NCI-H1417 (cell line): ENCODE measurements at regions not wholly inside any gene's neighbourhood (a gene's known extent, or its start where the extent isn't known, plus 50 kb on each side); places are given as distances from the start of the nearest gene placed in this dataset.

Source experiments
- DNase-seq, 3 experiments: peaks; one replicate each; lab custom pipeline; 2025; lab: John Stamatoyannopoulos, UW

DNA sequence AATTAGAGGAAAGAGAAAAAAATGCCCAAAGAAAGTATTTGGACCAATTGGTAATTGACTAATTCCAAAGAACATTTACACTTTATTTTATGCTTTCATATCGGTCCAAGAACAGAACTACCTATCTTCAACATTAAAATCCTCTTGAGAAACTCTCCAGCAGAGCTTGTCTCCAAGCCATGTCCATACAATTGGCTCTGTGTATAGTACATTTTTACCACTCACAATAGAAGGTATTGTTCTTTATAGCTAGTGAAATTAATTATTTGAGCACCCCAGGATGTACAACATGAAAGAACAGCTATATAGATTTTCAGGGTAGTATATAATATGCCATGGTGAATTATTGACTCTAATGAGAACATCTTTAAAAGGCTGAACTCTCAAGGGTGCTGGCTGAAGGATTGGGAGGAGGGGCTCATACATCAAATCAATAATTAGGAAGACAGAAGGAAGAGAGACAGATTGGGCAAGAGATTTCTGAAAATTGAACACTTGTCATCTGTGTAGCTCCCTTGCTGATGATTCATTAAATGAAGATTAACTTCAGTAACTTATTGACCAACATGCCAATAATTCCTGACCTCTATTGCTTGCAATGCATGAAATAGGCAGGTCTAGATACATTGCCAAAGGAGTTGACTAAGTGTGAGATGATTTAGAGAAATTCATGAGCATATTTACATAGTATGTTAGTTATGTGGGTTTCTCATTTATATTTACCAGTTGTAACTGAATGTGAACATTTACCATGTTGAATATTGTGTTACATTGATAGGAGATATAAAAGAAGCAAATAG lies 249.7 kb downstream of the MTERF1 start:
- DNase-seq: peak in 1 of 3 experiments; percentile 43

DNA sequence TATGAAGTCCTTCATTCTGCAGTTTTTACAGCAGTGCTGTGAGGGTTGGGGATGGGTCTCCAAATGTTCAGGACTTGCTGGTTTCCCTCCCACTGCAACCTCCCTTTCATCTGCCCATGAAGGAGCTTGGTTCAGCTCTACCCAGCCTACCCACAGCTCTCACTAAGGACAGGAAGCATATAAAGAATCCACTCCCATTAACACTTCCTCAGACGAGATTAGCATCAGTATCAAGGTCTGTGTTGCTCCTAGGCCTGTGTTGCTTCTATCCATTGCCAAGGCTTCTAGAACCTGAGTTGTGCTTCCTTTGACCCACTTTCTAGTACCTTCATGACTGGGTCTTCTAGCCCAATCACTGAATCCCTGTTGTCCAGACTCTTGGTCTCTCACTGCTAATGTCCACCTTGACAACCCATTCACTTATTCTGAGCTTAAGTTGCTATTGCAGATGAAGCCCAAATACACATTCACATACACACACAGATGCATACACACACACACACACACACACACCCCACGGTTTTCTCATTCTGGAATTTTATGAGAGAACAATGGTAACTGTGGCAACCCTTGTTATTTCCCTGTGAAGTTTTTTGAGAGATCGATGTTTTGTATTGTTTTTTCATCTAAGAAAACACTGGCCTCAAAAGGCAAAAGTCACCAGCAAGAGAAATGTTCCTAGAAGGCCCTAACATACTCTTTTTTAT lies 248.1 kb downstream of the MTERF1 start:
- peak in 1 of 3 experiments; percentile 56 for DNase-seq

DNA sequence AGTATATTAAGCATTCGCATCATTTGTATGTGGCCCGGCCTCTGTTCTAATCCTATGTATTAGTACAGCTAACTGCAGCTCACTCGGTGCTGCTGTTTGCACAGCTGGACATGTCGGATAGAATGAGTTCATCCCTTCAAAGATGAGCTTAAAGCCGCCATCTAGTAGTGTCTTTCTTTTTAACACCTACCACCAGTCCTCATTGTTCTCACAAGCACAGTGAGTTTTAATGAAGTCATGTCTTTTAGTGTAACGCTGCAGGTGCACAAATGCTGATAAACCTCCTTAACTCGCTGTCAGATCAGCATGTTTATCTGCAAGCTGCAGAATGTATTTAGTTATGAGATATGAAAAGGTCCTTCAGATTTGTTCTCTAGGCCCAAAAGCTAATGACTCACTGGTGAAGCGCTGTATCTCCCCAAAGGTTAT lies 247.5 kb downstream of the MTERF1 start:
- DNase-seq: peak; percentile 12 to 73 (median 40)

GRCh38 chr7:91634485-91635177 lies 245.9 kb downstream of the MTERF1 start:
- peak; percentile 89 to 99 (median 93) for DNase-seq

DNA sequence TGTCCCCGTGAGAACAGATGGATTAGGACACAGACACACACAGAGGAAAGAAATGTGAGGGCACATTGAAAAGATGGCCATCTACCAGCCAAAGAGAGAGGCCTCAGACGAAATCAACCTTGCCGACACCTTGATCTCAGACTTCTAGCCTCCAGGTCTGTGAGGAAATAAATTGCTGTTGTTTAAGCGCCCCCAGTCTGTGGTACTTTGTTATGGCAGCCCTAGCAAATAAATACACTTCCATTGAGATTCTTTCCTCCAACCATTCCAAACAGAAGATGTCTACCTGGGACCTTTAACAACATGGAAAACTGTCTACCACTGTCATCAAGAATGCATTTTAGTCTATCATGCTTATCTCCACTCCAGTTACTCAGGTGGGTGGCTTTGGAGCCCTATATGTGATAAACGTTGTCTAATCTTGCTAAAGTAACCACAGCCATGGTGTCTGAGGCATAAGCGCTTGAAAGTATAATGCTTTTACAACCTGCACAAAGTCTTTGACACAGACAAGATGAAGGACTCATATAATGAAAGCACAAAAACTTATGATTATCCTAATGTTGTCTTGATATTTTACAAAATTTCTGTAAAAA lies 244.3 kb downstream of the MTERF1 start:
- DNase-seq: peak in 1 of 3 experiments; percentile 19

DNA sequence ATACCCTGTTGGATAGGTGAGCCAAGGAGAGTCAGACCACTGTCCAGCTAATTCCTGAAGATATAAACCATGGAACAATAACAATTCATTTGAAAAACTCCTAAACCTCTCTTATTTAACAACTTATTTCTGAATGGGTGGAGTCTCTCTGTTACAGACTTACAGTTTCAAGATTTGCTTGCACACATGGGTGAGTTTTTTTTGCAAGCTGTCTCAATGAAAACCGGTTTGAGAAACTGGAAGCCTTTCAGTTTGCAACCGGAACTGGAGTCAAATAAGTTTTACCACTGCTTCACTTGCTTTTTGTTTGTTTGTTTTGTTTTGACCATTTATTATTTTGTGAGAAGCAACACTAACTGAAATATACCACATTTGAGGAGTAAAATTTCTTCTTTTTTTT lies 243.8 kb downstream of the MTERF1 start:
- no peak for DNase-seq

- DNase-seq: no peak
These were observed 236.2 kb downstream of the MTERF1 start for GRCh38 chr7:91644256-91644655.

DNA sequence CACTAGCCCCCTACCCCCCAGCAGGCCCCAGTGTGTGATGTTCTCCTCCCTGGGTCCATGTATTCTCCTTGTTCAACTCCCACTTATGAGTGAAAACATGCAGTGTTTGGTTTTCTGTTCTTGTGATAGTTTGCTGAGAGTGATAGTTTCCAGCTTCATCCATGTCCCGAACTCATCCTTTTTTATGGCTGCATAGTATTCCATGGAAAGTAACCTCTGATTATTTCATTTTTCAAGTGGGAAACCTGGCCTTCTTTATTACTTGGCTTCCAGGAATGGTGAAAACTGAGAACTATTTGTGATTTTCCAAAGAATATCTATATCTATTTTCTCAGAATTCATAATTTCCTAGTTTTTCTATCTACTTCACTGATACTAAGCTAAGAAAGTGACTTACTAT lies 235.0 kb downstream of the MTERF1 start:
- no peak for DNase-seq

- no peak for DNase-seq
These were observed 228.5 kb downstream of the MTERF1 start for GRCh38 chr7:91651986-91652385.

- no peak for DNase-seq
These were observed 227.2 kb downstream of the MTERF1 start for GRCh38 chr7:91653286-91653685.

DNA sequence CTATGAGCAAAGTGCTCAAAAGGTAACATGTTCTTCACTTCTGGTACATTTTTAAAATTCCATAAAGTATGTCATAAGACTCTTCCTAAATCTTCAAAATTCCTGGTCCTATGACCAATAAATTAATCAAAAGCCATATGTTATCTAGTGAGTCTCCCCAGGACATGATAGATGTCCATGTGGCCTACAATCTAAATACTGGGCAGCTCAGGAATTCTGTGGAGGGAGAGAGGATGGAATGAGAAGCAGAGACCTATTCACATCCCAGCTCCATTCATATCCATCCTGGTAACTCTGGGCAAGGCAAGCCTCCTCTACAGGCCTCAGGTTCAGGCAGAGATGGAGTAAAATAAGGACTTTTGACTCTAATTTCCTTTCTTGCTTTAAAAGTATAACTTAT lies 224.8 kb downstream of the MTERF1 start:
- no peak for DNase-seq

DNA sequence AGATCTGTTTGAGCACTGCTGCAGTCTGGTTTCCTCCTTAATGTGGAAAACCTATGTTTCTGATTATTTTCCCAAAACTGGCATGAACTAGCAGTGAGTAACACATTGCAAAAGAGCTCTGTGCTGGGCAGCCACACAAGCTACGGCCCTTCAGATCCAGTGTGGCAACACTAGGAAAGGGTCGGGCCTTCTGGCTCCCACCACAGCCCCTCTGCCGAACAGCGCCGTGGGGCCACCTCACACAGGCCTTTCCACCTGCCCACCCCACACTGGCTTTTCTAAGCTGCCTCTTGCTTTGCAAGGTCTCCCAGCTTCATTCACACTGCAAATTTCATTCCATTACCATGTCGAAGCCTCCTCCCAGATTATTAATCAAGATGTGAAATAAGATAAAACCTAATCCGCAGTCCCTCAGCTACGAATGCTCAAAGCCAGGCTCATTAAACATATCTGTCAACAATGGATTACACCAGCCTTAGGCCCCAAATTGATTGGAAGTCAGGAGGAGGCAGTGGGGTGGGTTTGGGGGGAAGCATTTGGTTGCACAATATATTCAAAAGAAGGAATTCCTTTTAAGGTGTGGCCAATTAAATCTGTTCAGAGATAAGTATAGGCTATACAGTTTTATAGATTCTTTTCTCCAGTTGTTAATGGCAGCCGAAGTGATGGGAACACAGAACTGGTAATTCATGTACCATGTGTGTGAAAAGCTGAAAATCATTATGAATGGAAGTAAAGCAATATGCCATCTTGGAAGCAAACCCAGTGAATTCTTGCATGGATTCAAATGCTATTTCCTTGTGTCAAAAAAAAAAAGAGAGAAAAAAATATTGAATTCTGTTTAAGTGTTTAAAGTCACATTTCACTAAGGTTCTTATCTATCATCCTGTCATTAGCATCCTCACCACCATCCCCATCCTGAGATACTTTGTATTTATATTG lies 223.7 kb downstream of the MTERF1 start:
- no peak for DNase-seq

GRCh38 chr7:91657483-91658071 lies 222.9 kb downstream of the MTERF1 start:
- DNase-seq: no peak

DNA sequence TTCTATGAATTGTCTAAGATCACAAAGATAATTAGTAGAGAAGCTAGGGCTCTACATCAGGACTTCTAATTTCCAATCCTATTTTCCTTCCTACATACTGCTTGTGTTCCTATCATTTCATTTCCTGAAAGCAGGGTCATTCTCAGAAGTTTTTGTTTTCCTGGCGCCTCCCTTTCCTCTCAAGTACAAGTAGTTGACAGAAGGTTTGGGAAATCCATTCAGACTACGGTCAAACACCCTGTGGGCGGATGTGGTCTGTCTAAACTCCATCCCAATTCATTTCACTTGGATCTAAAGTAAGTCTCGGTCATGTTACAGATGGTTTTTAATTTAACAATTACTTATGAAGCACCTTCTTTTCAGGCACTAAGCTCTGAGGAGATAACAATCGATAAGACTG lies 221.4 kb downstream of the MTERF1 start:
- DNase-seq: no peak

- DNase-seq: no peak
These were observed 219.7 kb downstream of the MTERF1 start for GRCh38 chr7:91660734-91661356.

DNA sequence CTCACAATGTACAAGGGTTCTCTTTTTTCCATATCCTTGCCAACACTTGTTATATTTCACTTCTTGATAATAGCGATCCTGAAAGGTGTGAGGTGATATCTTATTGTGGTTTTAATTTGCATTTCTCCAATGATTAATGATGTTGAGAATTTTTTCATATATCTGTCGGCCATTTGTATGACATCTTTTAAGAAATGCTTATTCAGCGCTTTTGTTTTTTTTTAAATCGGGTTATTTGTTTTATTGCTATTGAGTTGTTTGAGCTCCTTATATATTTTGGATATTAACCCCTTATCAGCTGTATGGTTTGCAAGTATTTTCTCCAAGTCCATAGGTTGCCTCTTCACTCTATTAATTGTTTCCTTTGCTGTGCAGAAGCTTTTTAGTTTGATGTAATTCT lies 218.8 kb downstream of the MTERF1 start:
- DNase-seq: no peak

DNA sequence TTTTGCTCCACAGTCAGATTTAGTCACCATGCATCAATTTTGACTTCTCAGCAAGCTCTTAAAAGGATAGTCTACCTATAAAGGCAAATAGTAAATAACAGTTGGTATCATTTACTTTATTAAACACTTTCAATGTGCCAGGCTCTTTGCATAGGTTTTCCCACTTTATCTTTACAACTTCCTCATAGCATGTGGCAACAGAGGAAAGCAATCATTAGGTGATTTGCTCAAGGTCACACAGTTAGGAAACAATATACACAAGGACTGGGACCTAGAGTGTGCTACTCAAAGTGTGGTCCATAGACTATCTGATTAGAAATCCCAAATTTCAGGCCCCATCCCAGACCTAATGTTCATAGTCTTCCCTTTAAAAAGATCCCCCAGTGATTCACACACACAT lies 212.3 kb downstream of the MTERF1 start:
- peak in 1 of 3 experiments; percentile 16 for DNase-seq

DNA sequence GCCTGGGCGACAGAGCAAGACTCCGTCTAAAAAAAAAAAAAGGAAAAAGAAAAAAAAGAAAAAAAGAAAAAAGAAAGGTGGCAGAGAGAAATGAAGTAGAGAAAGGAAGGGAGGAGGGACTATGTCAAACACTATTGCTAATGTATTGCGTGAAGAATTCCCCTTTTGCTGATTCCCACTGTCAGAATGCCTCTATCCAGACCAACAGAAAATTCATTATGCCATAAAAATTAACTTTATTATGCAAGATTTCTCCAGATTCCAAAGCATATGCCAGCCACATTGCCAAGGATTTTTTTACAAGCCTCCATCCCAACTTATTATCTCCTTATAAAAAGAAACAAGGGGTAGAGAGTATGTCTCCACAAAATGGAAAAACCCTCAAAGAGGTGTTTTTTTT lies 209.3 kb downstream of the MTERF1 start:
- no peak for DNase-seq

GRCh38 chr7:91674470-91674869 lies 206.0 kb downstream of the MTERF1 start:
- no peak for DNase-seq

DNA sequence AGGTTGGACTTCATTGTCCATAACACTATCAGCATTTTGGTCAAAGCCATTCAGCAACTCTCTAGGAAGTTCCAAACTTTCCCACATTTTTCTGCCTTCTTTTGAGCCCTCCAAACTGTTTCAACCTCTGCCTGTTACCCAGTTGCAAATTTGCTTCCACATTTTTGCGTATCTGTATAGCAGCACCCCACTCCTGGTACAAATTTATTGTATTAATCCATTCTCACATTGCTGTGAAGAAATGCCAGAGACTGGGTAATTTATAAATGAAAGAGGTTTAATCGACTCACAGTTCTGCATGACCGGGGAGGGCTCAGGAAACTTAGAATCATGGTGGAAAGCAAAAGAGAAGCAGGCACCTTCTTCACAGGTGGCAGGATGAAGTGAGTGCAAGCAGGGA lies 198.8 kb downstream of the MTERF1 start:
- DNase-seq: no peak
